ENCODE measurements at regions not wholly inside any gene's neighbourhood (a gene's known extent, or its start where the extent isn't known, plus 50 kb on each side); places are given as distances from the start of the nearest gene placed in this dataset.

DNA sequence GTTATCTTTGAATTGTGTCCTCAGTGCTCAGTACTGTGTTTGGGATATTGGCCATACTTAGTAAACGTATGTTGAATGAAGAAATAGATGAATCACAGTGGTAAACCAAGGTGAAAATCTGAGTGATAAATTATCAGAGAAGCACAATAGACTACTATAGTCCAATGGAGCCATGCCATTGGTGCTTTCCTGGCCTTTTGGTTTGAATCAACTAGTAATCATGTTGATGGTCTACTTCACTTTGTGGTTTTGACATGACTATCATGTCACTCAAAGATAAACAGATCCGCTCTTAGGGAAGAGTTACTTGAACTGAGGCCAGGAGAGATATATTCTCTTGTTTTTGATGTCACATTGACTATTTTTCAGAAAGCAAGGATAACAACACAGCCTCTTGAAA lies 86.1 kb upstream of the IGFBP3 start:
- H3K4me3 ChIP-seq (ENCODE audit: low read depth, low read length): no peak overlapping the region
- H3K9me3 ChIP-seq (ENCODE audit: control insufficient read depth, insufficient read depth, low read length): no peaks in the 10 kb centered on the region
- H3K4me1 ChIP-seq (ENCODE audit: control insufficient read depth, insufficient read depth, low read length): no peaks in the 10 kb centered on the region
- H3K36me3 ChIP-seq (ENCODE audit: control insufficient read depth, insufficient read depth, low read length): no peaks in the 10 kb centered on the region
- H3K27me3 ChIP-seq (ENCODE audit: control insufficient read depth, insufficient read depth, low read length): no peaks in the 10 kb centered on the region
- no peak overlapping the region for H3K9ac ChIP-seq (ENCODE audit: low read depth, low read length)

DNA sequence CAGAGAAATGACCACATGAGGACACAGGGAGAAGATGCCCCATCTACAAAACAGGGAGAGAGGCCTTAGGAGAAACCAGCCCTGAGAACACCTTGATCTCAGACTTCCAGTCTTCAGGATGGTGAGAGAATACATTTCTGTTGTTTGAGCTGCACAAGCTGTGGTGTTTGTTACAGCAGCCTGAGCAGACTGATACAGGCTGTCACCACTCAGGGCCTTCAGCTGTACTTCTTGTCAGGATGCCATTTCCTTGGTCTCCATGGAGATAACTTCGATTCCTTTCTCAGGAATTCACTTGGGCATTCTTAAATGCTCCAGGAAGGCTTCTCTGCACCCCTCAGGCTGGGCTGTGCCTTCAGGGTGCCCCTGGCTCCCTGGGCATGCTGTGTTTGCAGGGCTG lies 85.7 kb upstream of the IGFBP3 start:
- Histone ChIP-seq H3K9me3 (ENCODE audit: control insufficient read depth, insufficient read depth, low read length) (no peaks in the 10 kb centered on the region), H3K27me3 (ENCODE audit: control insufficient read depth, insufficient read depth, low read length) (no peaks in the 10 kb centered on the region), H3K9ac (ENCODE audit: low read depth, low read length) (no peak overlapping the region), H3K36me3 (ENCODE audit: control insufficient read depth, insufficient read depth, low read length) (no peaks in the 10 kb centered on the region), H3K4me3 (ENCODE audit: low read depth, low read length) (no peak overlapping the region), H3K4me1 (ENCODE audit: control insufficient read depth, insufficient read depth, low read length) (no peaks in the 10 kb centered on the region)

DNA sequence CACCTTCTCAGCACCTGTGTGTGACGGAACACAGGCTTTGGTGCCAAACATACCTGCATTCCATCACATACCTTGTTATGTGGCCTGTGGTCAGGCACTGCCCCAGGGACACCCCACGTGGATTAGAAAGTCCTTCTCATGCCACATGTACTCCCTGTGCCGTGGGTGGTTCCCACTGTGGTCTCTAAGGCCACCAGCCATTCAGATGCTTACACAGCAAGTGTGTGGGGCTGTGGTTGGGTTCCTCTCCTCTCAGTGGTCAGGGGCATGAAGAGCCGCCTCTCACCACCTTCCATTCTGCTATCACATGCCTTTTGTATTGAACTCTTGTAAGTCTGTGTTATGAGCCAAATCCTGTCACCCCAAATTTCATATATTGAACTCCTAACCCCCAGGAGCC lies 85.1 kb upstream of the IGFBP3 start:
- no peaks in the 10 kb centered on the region for H3K36me3 ChIP-seq (ENCODE audit: control insufficient read depth, insufficient read depth, low read length)
- no peak overlapping the region for H3K4me3 ChIP-seq (ENCODE audit: low read depth, low read length)
- no peaks in the 10 kb centered on the region for H3K4me1 ChIP-seq (ENCODE audit: control insufficient read depth, insufficient read depth, low read length)
- no peaks in the 10 kb centered on the region for H3K27me3 ChIP-seq (ENCODE audit: control insufficient read depth, insufficient read depth, low read length)
- no peaks in the 10 kb centered on the region for H3K9me3 ChIP-seq (ENCODE audit: control insufficient read depth, insufficient read depth, low read length)
- no peak overlapping the region for H3K9ac ChIP-seq (ENCODE audit: low read depth, low read length)

DNA sequence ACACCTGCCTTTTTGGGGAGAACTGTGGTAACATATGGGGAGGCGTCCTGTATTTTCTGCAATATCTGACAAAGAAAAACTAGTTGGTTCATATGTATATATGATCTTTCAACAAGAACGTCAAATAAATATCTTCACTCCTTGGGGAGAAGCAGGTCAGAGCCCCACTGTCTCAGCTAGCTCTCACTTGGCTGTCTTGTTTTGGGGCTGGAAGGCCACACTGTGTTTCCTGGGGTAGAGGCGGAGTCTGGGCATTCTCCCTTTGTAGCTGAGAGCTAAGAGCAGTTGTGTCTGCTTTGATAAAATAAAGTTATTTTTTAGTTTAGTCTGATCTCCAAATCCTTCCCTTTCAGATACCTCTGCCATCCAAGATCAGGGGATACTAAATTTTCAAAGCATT lies 83.9 kb upstream of the IGFBP3 start:
- no peak overlapping the region for H3K9ac ChIP-seq (ENCODE audit: low read depth, low read length)
- no peaks in the 10 kb centered on the region for H3K9me3 ChIP-seq (ENCODE audit: control insufficient read depth, insufficient read depth, low read length)
- no peaks in the 10 kb centered on the region for H3K36me3 ChIP-seq (ENCODE audit: control insufficient read depth, insufficient read depth, low read length)
- H3K27me3 ChIP-seq (ENCODE audit: control insufficient read depth, insufficient read depth, low read length): no peaks in the 10 kb centered on the region
- H3K4me3 ChIP-seq (ENCODE audit: low read depth, low read length): no peak overlapping the region
- no peaks in the 10 kb centered on the region for H3K4me1 ChIP-seq (ENCODE audit: control insufficient read depth, insufficient read depth, low read length)

DNA sequence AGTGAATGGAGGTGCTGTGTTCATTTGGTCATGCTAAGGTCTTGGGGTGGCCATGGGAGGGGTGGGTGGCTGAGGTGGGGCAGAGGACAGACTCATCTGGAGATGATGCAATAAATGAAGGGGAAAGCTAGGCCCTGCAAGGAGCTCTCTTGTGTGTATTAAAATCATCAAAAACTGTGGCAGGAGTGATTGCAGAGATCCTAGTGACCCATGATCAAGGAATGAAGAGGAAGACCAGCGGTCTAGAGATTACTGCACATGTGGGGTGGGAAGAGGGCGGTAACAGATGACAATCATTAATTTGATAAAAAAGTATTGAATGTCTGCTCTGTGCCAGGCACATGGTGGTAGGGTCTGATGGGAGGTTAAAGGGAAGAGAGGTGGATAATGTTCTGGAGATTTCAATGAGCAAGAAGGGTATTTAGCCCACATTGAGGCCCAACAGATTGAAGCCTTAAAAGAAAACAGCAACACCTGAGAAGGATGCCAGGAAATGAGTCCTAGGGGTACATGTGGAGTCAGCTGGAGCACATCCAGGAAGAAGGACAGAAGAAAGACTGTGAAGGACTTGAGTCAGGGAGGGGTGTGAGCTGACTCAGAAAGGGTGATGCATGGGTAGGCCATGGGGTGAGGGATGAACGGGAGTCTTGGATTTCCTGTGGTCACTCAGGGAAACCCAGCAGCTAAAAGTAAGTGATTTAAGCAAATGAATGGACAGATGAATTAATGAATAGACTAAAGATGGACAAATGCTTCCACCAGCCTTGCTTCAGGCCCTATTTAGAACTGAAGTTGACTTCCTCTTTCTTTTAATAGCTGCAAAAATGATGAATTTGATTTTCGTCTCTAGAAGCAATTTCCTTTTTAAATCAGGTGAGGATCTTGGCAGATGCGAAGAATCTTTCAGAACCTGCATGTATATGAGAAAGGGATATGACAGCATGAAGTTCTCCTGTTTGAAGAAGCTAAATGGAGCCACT lies 83.1 kb upstream of the IGFBP3 start:
- Histone ChIP-seq H3K9ac (ENCODE audit: low read depth, low read length) (no peak overlapping the region), H3K9me3 (ENCODE audit: control insufficient read depth, insufficient read depth, low read length) (no peaks in the 10 kb centered on the region), H3K36me3 (ENCODE audit: control insufficient read depth, insufficient read depth, low read length) (no peaks in the 10 kb centered on the region), H3K27me3 (ENCODE audit: control insufficient read depth, insufficient read depth, low read length) (no peaks in the 10 kb centered on the region), H3K4me3 (ENCODE audit: low read depth, low read length) (no peak overlapping the region), H3K4me1 (ENCODE audit: control insufficient read depth, insufficient read depth, low read length) (no peaks in the 10 kb centered on the region)

DNA sequence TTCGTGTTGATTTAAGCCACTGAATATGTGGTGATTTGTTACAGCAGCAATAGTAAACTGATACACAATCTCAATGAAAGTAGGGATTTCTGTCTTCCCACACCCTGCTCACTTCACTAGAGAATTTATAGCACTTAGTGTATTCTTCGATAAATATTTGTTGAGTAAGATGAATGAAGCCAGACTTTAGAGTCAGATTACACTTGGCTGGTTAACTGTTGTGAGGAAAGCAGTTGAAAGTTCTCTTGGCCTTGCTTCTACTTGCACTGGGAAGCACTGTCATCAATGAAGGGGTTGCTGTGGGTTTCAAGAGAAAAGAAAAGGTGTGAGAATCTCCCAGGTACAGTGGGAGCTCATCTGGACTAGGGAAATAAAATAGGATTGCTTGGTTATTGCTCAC lies 82.1 kb upstream of the IGFBP3 start:
- Histone ChIP-seq H3K27me3 (ENCODE audit: control insufficient read depth, insufficient read depth, low read length) (no peaks in the 10 kb centered on the region), H3K9me3 (ENCODE audit: control insufficient read depth, insufficient read depth, low read length) (no peaks in the 10 kb centered on the region), H3K9ac (ENCODE audit: low read depth, low read length) (no peak overlapping the region), H3K36me3 (ENCODE audit: control insufficient read depth, insufficient read depth, low read length) (no peaks in the 10 kb centered on the region), H3K4me3 (ENCODE audit: low read depth, low read length) (no peak overlapping the region), H3K4me1 (ENCODE audit: control insufficient read depth, insufficient read depth, low read length) (no peaks in the 10 kb centered on the region)

DNA sequence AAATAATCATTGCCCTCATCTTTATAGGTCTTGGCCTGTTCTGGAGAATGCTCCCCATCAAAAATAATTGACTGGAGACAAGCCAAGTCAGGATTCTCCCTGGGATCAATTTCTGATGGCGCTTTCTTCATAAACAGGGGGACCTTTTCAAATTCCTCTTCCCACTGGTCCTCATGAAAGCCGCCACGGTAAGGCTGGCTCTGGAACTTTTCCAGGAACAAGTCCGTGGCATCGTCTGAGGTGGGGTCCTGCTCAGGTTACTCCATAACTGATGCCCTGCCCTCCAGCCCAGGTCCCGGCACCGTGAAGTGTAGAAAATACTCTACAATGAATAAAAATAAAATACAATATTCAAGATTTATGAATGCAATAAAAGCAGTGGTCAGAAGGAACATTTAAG lies 79.4 kb upstream of the IGFBP3 start:
- H3K27me3 ChIP-seq (ENCODE audit: control insufficient read depth, insufficient read depth, low read length): no peaks in the 10 kb centered on the region
- no peak overlapping the region for H3K4me3 ChIP-seq (ENCODE audit: low read depth, low read length)
- no peaks in the 10 kb centered on the region for H3K9me3 ChIP-seq (ENCODE audit: control insufficient read depth, insufficient read depth, low read length)
- no peak overlapping the region for H3K9ac ChIP-seq (ENCODE audit: low read depth, low read length)
- H3K36me3 ChIP-seq (ENCODE audit: control insufficient read depth, insufficient read depth, low read length): no peaks in the 10 kb centered on the region
- H3K4me1 ChIP-seq (ENCODE audit: control insufficient read depth, insufficient read depth, low read length): no peaks in the 10 kb centered on the region

DNA sequence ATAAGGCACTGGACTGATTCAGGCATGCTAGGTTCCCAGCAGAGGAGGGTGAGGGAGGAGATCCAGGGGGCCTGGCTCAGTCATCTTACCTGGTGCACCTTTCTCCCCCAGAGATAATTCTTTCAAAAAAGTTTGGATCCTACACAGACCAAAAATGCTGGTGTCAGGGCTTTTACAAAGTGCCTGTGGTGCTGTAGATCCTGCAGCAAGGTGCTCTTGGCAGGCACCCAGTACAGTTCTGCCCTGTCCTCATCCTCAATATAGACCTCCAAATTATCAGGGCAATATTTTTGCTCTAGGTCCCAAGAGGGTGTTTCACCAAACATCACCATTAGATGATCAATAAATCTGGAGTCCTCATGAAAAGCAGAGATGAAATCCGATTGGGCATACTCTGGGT lies 78.5 kb upstream of the IGFBP3 start:
- Histone ChIP-seq H3K9me3 (ENCODE audit: control insufficient read depth, insufficient read depth, low read length) (no peaks in the 10 kb centered on the region), H3K9ac (ENCODE audit: low read depth, low read length) (no peak overlapping the region), H3K4me1 (ENCODE audit: control insufficient read depth, insufficient read depth, low read length) (no peaks in the 10 kb centered on the region), H3K36me3 (ENCODE audit: control insufficient read depth, insufficient read depth, low read length) (no peaks in the 10 kb centered on the region), H3K4me3 (ENCODE audit: low read depth, low read length) (no peak overlapping the region), H3K27me3 (ENCODE audit: control insufficient read depth, insufficient read depth, low read length) (no peaks in the 10 kb centered on the region)

DNA sequence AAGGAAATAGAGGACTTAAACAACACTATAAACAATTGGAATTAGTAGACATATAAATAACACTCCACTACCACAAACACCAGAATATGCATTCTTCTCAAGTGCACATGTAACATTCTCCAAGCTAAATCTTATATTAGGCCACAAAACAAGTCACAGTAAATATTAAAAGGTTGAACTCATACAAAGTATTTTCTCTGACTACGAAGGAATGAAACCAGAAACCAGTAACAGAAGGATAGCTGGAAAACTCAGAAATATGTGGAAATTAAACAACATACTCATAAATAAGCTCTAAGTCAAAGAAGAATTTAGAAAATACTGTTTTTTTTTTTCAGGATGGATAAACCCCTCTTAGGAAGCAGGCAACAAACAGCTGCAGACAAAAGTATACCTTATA lies 77.4 kb upstream of the IGFBP3 start:
- Histone ChIP-seq H3K36me3 (ENCODE audit: control insufficient read depth, insufficient read depth, low read length) (no peaks in the 10 kb centered on the region), H3K9me3 (ENCODE audit: control insufficient read depth, insufficient read depth, low read length) (no peaks in the 10 kb centered on the region), H3K9ac (ENCODE audit: low read depth, low read length) (no peak overlapping the region)

DNA sequence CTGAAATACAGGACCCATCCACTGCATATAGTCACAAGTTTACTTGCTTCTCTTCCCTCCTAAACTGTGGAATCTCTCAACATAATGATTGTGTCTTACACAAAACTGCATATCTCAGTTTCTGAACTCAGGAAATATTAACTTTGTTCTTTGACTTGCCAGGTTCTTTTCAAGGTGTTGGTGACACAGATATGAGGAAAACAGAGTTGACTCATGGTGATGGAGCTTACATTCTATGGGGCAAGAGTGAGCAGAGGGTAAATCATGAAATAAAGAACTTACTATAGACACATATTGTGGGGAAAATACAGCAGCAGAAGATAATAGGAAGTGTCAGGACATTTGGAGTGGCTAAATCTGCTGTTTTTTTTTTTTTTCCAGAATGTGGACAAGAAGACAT lies 72.5 kb upstream of the IGFBP3 start:
- Histone ChIP-seq H3K27me3 (ENCODE audit: control insufficient read depth, insufficient read depth, low read length) (no peaks in the 10 kb centered on the region), H3K36me3 (ENCODE audit: control insufficient read depth, insufficient read depth, low read length) (no peaks in the 10 kb centered on the region), H3K9me3 (ENCODE audit: control insufficient read depth, insufficient read depth, low read length) (no peaks in the 10 kb centered on the region), H3K4me3 (ENCODE audit: low read depth, low read length) (no peak overlapping the region), H3K9ac (ENCODE audit: low read depth, low read length) (no peak overlapping the region), H3K4me1 (ENCODE audit: control insufficient read depth, insufficient read depth, low read length) (no peaks in the 10 kb centered on the region)

More for the DNA sequence above, 77.4 kb upstream of the IGFBP3 start:
- H3K4me1 ChIP-seq (ENCODE audit: control insufficient read depth, insufficient read depth, low read length): no peaks in the 10 kb centered on the region
- H3K4me3 ChIP-seq (ENCODE audit: low read depth, low read length): no peak overlapping the region
- no peaks in the 10 kb centered on the region for H3K27me3 ChIP-seq (ENCODE audit: control insufficient read depth, insufficient read depth, low read length)

DNA sequence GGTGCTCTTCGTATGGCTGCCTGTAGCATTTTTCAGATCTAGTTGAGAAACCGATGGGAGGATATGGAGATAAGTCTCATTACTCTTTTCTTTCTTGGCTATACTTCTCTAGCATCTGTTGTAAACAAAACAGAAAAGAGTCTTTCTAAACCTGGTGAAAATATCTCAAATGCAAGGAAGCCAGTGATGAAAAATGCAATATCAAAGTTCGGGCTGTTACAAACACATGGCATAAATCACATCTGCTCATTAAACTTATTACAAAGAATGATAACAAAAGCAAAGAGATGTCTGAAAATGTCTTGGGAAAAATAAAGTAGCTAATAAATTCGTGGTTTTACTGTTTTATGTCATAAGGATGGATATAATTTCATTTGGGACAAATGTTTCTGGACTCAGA lies 71.8 kb upstream of the IGFBP3 start:
- Histone ChIP-seq H3K4me3 (ENCODE audit: low read depth, low read length) (no peak overlapping the region), H3K9ac (ENCODE audit: low read depth, low read length) (no peak overlapping the region), H3K36me3 (ENCODE audit: control insufficient read depth, insufficient read depth, low read length) (no peaks in the 10 kb centered on the region), H3K4me1 (ENCODE audit: control insufficient read depth, insufficient read depth, low read length) (no peaks in the 10 kb centered on the region), H3K27me3 (ENCODE audit: control insufficient read depth, insufficient read depth, low read length) (no peaks in the 10 kb centered on the region), H3K9me3 (ENCODE audit: control insufficient read depth, insufficient read depth, low read length) (no peaks in the 10 kb centered on the region)

DNA sequence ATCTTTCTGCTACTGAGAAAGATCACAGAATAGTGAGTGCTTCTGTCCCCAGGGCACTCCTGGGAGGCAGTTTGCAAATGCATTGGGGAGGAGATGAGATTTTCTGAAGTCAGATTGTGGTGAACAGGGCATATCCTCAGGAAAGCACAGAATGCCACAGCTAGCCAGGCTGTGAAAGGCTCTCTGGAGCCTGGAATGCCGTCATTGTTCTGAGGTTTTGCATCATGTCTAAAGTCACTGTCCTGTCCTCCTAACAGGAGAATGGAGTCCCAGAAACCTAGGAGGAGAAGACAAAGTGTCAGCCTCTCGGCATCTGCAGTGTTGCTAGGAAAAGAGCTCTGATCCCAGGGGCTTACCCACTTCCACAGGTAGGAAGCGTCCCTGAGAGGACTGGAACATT lies 69.2 kb upstream of the IGFBP3 start:
- Histone ChIP-seq H3K9me3 (ENCODE audit: control insufficient read depth, insufficient read depth, low read length) (no peaks in the 10 kb centered on the region), H3K4me1 (ENCODE audit: control insufficient read depth, insufficient read depth, low read length) (no peaks in the 10 kb centered on the region), H3K4me3 (ENCODE audit: low read depth, low read length) (no peak overlapping the region), H3K9ac (ENCODE audit: low read depth, low read length) (no peak overlapping the region), H3K36me3 (ENCODE audit: control insufficient read depth, insufficient read depth, low read length) (no peaks in the 10 kb centered on the region), H3K27me3 (ENCODE audit: control insufficient read depth, insufficient read depth, low read length) (no peaks in the 10 kb centered on the region)
